Medulla oblongata (tissue), 1 donor: ENCODE measurements at regions not wholly inside any gene's neighbourhood (a gene's known extent, or its start where the extent isn't known, plus 50 kb on each side); places are given as distances from the start of the nearest gene placed in this dataset.
A peak's percentile ranks its signal among the peaks of the same experiment; 100 is the strongest.

Source experiments
- DNase-seq: peaks from one replicate; pipeline ENCODE4 v3.0.0-alpha.2; 2015; ENCODE audit errors: extremely low spot score

- no peak for DNase-seq
These were observed 117.0 kb upstream of the MBL2 start for GRCh38 chr10:52889611-52890010.

- DNase-seq: peak; percentile 81
These were observed 111.7 kb upstream of the MBL2 start for GRCh38 chr10:52883996-52884871.

DNA sequence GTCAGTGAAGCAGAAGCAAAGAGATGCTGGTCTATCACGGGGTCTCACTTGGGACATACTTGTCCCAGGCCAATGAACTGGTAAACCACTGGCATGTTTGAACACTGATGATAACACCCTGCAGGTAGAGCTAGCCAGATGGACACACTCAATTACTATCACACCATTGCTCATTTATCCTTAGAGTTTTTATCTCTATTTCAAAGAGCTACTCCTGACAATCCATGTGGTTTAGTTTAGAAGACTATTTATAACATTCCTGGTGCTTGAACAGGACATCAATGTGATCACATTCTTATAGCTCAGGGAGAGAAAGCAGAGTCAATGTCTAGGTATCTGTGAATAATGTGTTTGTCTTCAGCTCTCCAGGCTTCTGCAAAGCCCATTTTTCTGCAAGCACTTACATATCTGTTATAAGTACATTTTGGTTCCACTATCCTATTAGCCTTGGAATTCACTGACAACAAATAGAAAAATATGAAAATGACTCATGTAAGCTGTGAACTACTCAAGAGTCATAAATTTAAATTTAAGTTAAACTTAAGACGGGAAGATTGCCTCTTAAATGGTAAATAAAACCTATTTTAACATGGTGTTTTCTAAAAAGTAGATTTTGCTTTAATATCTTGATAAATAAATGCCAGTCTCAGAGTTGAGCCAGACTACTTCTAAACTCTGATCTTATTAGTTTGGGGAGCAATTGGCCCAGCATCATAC lies 106.7 kb upstream of the MBL2 start:
- DNase-seq: no peak

DNA sequence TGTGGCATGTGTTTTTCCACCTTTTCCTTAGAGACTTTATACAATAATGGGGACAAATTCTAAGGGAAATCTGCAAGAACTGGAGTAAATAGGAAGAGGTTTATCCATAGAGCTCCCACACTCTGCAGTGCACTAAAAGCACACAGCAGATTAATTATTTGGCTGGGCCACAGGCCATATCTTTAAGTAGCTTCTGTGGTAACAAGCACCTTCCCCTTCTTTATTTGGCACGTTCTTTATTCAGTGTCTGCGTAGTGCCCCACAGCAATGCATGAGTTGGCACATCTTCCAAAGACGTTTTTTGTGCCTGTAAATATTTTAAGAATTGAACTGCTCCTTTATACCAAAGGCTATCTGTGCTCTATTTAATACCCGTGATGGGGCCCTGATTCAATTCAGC lies 104.9 kb upstream of the MBL2 start:
- DNase-seq: no peak

GRCh38 chr10:52875336-52875735 lies 102.8 kb upstream of the MBL2 start:
- no peak for DNase-seq

DNA sequence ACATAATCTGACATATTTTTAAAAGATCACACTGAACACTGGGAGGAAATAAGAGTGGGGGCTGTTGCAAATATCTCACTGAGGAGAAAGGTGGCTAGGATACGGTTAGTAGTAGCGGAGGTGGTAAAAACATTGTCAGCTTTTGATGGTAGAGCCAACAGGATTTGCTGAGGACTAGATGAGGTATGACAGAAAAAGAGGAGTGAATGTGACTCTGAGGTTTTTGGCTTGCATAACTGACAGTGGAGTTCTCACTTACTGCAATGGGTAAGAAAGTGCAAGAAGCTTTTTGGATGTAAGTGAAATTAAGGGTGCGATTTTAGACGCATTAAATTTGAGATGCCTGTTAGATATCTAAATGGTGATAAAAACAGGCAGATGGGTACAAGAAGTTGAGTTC lies 102.0 kb upstream of the MBL2 start:
- no peak for DNase-seq

- DNase-seq: no peak
These were observed 98.7 kb upstream of the MBL2 start for GRCh38 chr10:52871191-52871843.

- no peak for DNase-seq
These were observed 98.0 kb upstream of the MBL2 start for GRCh38 chr10:52870562-52870961.

DNA sequence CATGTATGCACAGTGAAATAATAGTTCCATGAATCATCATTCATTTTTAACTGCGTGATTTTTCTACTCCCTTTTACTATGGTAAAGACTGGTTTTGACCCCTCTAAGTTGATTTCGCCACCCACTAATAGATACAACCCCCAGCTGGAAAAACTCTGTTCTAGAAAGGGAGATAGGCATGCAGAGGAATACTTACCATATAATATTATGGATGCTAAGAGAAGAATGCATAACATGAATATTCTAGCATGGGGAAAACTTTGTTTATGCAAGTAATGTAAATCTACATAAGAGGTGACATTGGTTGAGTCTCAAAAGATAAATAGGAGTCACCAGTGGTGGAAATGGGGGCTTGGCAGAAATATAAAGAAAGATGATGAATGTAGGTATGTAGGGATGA lies 97.3 kb upstream of the MBL2 start:
- no peak for DNase-seq

DNA sequence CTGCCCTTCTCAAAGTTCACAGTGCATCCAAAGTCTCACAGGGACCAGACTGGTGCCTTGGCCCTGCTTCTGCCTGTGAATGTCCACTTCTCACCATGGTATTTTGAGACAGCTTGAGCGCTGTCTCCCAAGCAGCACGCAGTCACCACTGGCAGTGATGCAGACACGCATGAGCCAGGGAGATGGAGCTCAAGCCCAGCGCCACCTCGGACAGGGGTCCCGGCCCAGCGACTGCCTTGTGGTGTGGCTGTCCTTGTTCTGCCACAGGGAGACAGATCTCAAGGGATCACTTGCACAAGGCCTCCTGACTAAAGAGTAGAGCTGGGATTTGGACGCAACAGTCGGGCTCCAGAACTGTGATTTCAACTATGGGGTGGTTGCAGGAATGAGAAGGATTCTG lies 92.6 kb upstream of the MBL2 start:
- DNase-seq: no peak

DNA sequence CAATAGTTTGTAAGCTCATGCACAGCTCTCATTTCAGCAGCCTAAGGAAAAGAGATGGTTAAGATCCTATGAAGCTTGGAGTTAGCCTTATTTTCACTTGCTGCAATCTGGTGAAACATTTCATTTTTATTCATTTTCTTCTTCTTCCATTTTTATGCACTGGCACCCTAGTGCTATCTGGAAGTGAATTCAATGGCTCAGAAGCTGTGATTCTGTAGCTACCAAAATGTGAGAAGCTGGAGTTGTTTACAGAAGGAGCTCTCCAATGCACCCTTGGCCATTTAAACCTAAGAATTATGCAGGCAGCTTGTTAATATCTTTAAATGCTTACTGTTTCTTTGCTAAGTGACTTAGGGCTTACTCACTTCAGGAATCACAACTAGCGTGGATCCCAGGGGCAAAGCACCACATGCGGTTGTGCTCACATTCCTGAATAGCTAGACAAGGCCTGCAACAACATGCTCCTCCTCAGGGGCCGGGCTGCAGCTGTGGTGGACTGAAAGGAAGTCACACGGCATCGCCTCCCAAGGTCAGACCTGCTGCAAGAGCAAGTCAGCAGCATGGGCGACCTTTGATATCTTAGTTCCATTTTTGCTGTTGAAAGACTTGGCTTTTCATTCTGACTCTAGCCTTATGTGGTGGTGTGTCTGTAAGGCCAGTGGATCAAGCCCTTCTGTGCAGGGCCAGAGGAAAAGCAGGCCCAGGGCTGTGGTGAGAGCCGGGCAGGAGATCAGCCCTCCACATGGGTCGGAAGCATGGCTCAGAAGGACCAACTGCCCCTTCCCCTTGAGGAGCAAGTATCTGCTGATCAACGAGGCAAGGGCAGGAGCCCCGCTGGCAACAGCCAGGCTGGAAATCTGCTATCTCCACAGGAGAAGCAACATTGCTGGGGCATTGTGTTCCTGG lies 91.9 kb upstream of the MBL2 start:
- DNase-seq: no peak

DNA sequence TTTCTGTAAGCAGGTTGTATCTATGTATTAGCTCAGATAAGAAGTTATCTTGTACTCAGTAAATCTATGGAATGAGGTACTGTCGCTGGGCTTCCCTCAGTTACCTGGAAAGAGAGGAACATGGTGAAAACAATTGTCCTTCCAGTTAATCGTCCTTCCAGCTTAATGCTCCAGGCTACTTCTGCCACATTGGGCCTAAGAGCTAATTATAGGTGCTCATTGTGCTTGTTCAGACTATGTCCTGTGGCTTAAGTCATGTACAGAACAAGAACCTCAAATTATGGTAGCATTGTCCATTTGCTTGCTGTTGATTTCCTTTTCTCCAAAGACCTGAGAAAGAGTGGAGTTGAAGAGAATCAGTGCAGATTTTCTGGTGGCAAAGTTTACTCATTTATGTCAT lies 86.1 kb upstream of the MBL2 start:
- DNase-seq: no peak

DNA sequence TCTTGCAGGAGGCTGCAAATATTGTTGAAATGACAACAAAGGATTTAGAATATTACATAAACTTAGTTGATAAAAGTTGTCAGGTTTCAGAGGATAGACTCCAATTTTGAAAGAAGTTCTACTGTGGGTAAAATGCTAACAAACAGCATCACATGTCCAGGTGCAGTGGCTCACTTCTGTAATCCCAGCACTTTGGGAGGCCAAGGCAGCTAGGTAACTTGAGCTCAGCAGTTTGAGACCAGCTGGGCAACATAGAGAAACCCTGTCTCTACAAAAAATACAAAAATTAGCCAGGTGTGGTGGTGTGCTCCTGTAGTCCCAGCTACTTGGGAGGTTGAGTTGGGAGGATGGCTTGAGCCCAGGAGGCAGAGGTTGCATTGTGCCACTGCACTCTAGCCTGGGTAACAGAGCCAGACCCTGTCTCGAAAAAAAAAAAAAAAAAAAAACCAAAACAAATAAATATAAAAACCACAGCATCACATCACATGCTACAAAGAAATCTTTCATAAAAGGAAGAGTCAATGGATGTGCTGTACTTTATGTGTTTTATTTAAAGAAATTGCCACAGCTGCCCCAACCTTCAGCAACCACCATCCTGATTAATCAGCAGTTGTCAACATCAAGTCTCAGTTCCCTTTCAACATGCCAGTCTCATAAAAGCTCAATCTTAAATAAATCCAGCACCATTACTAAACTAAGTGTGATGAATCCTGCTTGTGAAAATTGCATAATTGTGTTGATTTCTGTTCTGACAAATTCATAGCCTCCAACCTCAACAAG lies 83.2 kb upstream of the MBL2 start:
- no peak for DNase-seq

- DNase-seq: no peak
These were observed 81.1 kb upstream of the MBL2 start for GRCh38 chr10:52853704-52854103.

DNA sequence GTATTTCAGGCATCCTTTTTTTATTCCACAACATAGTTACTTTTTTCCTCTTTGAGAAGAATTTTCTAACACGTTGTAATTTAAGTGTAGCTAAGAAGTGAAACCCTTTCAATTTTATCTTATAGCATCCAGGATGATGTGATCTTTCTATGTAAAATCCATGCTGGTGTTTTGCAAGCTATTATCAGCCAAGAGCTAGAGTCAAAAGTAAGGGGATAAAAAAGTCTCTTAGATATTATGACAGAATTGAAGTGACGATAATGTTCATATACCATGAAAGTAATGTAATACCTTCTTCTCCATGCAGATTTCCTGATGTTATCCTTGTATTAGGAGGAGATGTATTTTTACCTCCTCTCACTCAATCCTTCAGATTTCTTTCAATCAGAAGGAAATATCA lies 64.2 kb upstream of the MBL2 start:
- DNase-seq: no peak
